AG04449 (cell line): ENCODE measurements at regions not wholly inside any gene's neighbourhood (a gene's known extent, or its start where the extent isn't known, plus 50 kb on each side); places are given as distances from the start of the nearest gene placed in this dataset.

ENCODE experiments used
- CTCF ChIA-PET: fragments of 350-600 bp; formaldehyde crosslinking; extraction: SDS; loops from one replicate; lab custom pipeline; 2021; ENCODE audit warnings: antibody characterized with exemption; lab: Yijun Ruan, JAX
- POLR2A ChIA-PET: fragments of 400-600, 350-600 bp; formaldehyde crosslinking; extraction: SDS; loops from one replicate; lab custom pipeline; 2020; ENCODE audit warnings: antibody characterized with exemption, inconsistent platforms; lab: Yijun Ruan, JAX
- DNase-seq: peaks from one replicate; pipeline ENCODE4 v3.0.0-alpha.2; 2010; ENCODE audit warnings: low read depth, low spot score
- H3K4me3 ChIP-seq: 2 replicates; pipeline ENCODE4 v1.5.1; 2011; ENCODE audit warnings: low read depth, mild to moderate bottlenecking, control low read depth, low read length
- TF ChIP-seq, protein P1 (sequence below): IDR thresholded peaks from one replicate; pipeline ENCODE4 v1.5.1; 2011; ENCODE audit warnings: mild to moderate bottlenecking, moderate library complexity, low read length, control low read depth, inconsistent platforms; ENCODE audit not compliant: insufficient read depth; ENCODE audit errors: missing control alignments

DNA sequence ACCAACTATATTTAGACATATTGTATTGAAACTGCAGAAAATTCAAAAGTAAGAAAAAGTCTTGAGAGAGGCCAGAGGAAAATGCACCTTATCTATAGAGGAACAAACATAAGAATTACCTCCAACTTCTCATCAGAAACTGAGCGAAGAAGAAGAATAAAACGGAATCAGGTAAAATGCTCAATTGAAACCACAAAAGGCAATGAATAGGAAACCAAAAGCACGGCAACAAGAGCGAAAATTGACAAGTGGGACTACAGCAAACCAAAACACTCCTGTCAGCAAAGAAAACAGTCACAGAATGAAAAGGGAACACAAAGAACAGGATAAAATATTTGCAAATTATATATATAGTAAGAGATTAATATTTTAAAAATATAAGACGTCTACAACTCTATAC is 61.9 kb upstream of the PARP11 start:
- TF ChIP-seq, protein P1, sequence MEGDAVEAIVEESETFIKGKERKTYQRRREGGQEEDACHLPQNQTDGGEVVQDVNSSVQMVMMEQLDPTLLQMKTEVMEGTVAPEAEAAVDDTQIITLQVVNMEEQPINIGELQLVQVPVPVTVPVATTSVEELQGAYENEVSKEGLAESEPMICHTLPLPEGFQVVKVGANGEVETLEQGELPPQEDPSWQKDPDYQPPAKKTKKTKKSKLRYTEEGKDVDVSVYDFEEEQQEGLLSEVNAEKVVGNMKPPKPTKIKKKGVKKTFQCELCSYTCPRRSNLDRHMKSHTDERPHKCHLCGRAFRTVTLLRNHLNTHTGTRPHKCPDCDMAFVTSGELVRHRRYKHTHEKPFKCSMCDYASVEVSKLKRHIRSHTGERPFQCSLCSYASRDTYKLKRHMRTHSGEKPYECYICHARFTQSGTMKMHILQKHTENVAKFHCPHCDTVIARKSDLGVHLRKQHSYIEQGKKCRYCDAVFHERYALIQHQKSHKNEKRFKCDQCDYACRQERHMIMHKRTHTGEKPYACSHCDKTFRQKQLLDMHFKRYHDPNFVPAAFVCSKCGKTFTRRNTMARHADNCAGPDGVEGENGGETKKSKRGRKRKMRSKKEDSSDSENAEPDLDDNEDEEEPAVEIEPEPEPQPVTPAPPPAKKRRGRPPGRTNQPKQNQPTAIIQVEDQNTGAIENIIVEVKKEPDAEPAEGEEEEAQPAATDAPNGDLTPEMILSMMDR: no peak
- ChIA-PET POLR2A (no interaction called here), CTCF (no interaction called here)
- DNase-seq: no peak
- H3K4me3 ChIP-seq: no peak overlapping the region

DNA sequence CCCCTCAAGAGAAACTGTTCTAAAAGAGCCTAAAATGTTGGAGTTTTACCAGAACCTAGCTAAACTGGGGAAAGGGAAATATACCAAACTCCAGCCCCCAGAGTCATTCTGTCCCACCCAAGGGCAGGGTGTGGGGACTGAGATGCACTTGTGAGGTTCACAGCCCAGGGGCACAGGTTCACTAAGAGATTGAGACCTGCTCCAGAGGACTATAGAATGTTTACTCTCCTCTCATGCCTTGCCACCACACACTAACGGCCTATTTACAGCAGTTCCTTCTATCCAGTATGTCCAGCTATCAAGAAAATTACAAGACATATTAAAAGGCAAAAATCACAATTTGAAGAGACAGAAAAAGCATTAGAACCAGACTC is 60.6 kb upstream of the PARP11 start:
- H3K4me3 ChIP-seq: no peak overlapping the region

DNA sequence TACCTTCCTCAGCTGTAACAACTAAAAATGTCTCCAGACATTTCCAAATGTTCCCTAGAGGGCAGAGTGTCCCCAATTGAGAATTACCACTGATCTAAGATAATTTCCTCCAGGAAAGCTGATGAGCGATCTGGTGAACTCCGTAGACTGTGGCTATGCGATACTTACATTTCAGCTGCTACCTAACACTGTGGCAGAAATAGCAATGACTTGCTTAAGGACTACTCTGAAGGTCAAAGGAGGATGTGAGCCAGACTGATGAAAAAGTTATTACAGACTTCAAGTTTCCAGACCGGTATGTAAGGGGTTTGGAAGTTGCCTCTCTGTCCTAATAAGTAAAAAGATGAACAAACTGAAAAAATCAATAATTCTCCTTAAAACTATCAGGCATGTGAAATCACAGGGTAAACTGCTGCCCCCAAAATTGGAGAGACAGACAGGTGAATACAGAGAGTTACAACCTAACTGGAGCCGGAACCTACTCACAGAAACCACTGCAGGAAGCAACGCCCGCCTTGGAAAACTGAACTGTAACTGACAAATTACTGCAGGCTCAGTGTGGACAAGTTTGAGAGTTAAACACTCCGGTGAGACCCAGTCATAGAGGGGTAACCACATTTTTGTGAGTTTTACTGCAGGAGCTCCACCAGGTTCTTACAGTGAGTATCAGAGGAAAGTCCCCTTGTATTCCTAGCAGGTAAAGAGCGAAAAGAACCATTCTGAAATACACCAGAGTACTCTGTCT is 60.0 kb upstream of the PARP11 start:
- no peak overlapping the region for H3K4me3 ChIP-seq
- ChIA-PET POLR2A (no interaction called here), CTCF (no interaction called here)
- TF ChIP-seq, protein P1: no peak
- no peak for DNase-seq

More for the DNA sequence above, 60.6 kb upstream of the PARP11 start:
- ChIA-PET POLR2A (no interaction called here), CTCF (no interaction called here)
- TF ChIP-seq, protein P1: no peak
- DNase-seq: no peak

DNA sequence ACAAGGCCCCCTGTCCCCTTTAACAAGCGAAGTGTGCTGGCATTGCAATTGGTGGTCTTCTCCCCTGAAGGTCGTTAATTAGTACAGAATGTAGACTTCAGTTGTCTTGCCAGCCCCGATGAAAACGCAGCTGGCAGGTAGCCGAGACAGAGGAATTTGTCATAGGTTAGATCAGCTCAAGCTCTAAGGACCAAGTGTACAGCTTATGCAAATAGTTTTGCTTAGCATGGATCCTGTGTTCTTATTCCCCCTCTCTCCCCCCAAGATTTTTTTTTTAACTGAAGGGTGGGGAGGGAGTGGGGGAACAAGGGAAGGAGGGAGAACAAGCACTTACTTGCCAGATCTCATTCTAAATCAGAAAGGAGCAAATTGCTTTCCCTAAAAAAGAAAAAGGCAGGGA is 58.6 kb upstream of the PARP11 start:
- POLR2A ChIA-PET: no interaction called here
- TF ChIP-seq, protein P1: no peak
- CTCF ChIA-PET: no interaction called here
- no peak overlapping the region for H3K4me3 ChIP-seq
- DNase-seq: no peak

DNA sequence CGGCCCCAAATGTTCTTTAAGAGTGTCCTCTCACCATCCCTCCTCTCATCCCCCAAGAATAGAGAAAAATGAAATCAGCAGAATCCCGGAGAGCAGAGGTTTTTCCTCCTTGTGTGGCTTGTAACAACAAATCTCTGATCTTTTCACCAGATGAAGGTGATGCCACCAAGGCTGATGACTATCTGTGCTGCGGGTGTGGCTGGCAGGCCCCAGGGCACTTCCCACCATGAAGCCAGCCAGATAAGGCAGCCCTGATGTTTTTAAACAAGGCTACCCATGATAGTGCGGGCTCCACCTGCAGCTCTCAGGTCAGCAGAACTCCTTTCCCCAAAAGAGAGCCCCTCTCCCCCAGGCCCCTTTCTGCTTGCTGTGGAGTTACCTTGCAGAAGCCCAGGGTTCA is 58.0 kb upstream of the PARP11 start:
- ChIA-PET POLR2A (no interaction called here), CTCF (no interaction called here)
- no peak overlapping the region for H3K4me3 ChIP-seq
- TF ChIP-seq, protein P1: no peak
- DNase-seq: no peak

DNA sequence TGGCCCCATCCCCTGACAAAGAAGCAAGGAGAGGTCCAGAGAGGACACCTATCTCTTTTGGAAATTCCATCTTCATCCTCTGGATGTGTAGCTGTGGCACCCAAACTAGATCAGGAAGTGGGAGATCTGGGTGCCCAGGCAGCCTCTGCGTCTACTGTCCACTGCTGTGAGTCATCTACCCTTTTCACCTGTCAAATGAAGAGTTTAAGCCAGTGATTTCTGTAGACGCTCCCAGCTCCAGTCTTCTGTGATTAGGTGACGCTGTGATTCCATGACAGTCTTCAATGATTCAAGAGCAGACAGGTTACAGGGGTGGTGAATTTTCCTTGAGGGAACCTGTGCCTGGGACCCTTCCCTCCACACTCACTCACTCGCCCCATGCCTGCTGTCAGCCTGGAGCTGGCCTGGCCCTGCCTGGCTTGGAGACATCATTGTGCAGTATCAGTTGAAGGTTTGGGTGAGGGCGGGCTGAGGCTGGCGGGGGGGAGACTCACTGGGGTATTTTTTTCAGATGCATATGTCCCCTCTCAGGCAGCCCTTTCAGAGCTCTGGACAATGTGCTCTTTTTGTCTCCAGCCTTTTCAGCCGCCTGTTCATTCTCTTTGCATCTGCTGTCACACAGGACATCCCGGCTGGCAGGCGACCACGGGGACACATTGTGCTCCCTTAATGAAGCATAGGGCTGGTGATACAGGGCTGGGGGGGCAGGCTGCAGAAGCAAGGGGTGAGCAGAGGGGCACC is 56.8 kb upstream of the PARP11 start:
- CTCF ChIA-PET: no interaction called here
- no peak overlapping the region for H3K4me3 ChIP-seq
- DNase-seq: no peak
- POLR2A ChIA-PET: no interaction called here
- TF ChIP-seq, protein P1: no peak
